ENCODE measurements at regions not wholly inside any gene's neighbourhood (a gene's known extent, or its start where the extent isn't known, plus 50 kb on each side); places are given as distances from the start of the nearest gene placed in this dataset.

- Histone ChIP-seq H3K27ac (ENCODE audit: low read depth in 2 of 2, low read length in 1 of 2) (no peak overlapping the region), H3K4me2 (no peak overlapping the region), H3K79me2 (ENCODE audit: insufficient read depth) (no peaks in the 10 kb centered on the region; the same call in 1 of the 2 replicates), H2AFZ (ENCODE audit: low read depth) (no peak overlapping the region), H4K20me1 (ENCODE audit: insufficient read depth) (no peaks in the 10 kb centered on the region), H3K4me3 (ENCODE audit: low read depth in 2 of 2, low read length in 1 of 2) (no peak overlapping the region), H3K9me2 (no peaks in the 10 kb centered on the region), H3K4me1 (ENCODE audit: control insufficient read depth in 1 of 2, insufficient read depth in 2 of 2, low read depth in 1 of 2, low read length in 1 of 2) (no peaks in the 10 kb centered on the region), H3F3A (replicated peaks; ENCODE audit: insufficient read depth) (no peaks in the 10 kb centered on the region), H3K36me3 (replicated peaks in 1 of 2; ENCODE audit: control insufficient read depth in 1 of 2, insufficient read depth in 2 of 2, low read length in 1 of 2) (no peaks in the 10 kb centered on the region), H3K9ac (no peak overlapping the region), H3K9me3 (no peaks in the 10 kb centered on the region), H3K27me3 (ENCODE audit: insufficient read depth) (no peaks in the 10 kb centered on the region; the same call in 1 of the 2 replicates)
- no peak for DNase-seq
- WGBS (ENCODE audit: low lambda C conversion rate): 0% methylated on average over 5 of the region's 5 CpGs
- POLR2A ChIA-PET: no interaction called here
- TF ChIP-seq RXRA (IDR thresholded peaks at IDR 0.05; ENCODE audit: borderline replicate concordance, low read depth): no peak
- TF ChIP-seq FOXJ3 (CRISPR knock-in tag; IDR thresholded peaks at IDR 0.05): no peak
- no peak for TF ChIP-seq EZH2phosphoT487 (IDR thresholded peaks at IDR 0.05; ENCODE audit: borderline replicate concordance, low read depth)
- no peak for TF ChIP-seq GATA2 (CRISPR knock-in tag; IDR thresholded peaks at IDR 0.05)
- no peak for TF ChIP-seq EP300 (IDR thresholded peaks at IDR 0.05; ENCODE audit: borderline replicate concordance in 1 of 2, low read depth in 1 of 2, low read length in 1 of 2)
- no peak for TF ChIP-seq MEF2A (IDR thresholded peaks at IDR 0.05; ENCODE audit: borderline replicate concordance, low read depth)
- TF ChIP-seq MXI1 (IDR thresholded peaks at IDR 0.05; ENCODE audit: low read depth, low read length): no peak
- no peak for TF ChIP-seq IRF3 (IDR thresholded peaks at IDR 0.05; ENCODE audit: low read depth, low read length)
- TF ChIP-seq TEAD4 (IDR thresholded peaks at IDR 0.05; ENCODE audit: borderline replicate concordance, insufficient read depth): no peak
- no peak for TF ChIP-seq ZBTB33 (IDR thresholded peaks at IDR 0.05; ENCODE audit: borderline replicate concordance, low read depth)
- TF ChIP-seq USF1 (IDR thresholded peaks at IDR 0.05; ENCODE audit: borderline replicate concordance, low read depth): no peak
- TF ChIP-seq GABPA (IDR thresholded peaks at IDR 0.05; ENCODE audit: low read depth): no peak
- no peak for TF ChIP-seq RFX5 (IDR thresholded peaks at IDR 0.05; ENCODE audit: low read length)
- no peak for TF ChIP-seq CTCF (IDR thresholded peaks at IDR 0.05)
- TF ChIP-seq NRF1 (IDR thresholded peaks at IDR 0.05; ENCODE audit: low read depth, low read length): no peak
- TF ChIP-seq TCF12 (IDR thresholded peaks at IDR 0.05): no peak
- no peak for TF ChIP-seq CHD2 (IDR thresholded peaks at IDR 0.05; ENCODE audit: low read length, partially characterized antibody)
- TF ChIP-seq FOSL2 (IDR thresholded peaks at IDR 0.05; ENCODE audit: borderline replicate concordance, low read depth): no peak
- TF ChIP-seq POLR2AphosphoS5 (IDR thresholded peaks at IDR 0.05; ENCODE audit: low read depth, low read length): no peak
- CTCF ChIA-PET: interaction anchor here (1.0 kb wide), 2 partner anchors 13 to 14 kb away, joined by 3 read pairs; no protein-coding TSS in a partner anchor
Observed at GRCh38 chr6:151704383-151704782, 103.1 kb upstream of the ESR1 start.
